Ovary (tissue), 7 donors: ENCODE measurements at regions not wholly inside any gene's neighbourhood (a gene's known extent, or its start where the extent isn't known, plus 50 kb on each side); places are given as distances from the start of the nearest gene placed in this dataset.

ENCODE experiments used
- DNase-seq, 5 donors: peaks; one replicate each; pipeline ENCODE4 v3.0.0-alpha.2; 2019 to 2020
- H3K27ac ChIP-seq, 2 donors: fragments of 200-600 bp; one replicate each; pipeline versions ENCODE4 v1.5.1 to v1.8.0; 2019 to 2022
- H3K27me3 ChIP-seq: fragments of 200-600 bp; one replicate; pipeline ENCODE4 v1.8.0; 2022
- H3K36me3 ChIP-seq: fragments of 200-600 bp; sonication (generic); one replicate; pipeline ENCODE4 v1.5.1; 2019
- H3K4me1 ChIP-seq: one replicate; pipeline ENCODE4 v1.8.1; 2013; ENCODE audit warnings: mild to moderate bottlenecking, moderate library complexity; ENCODE audit not compliant: insufficient read depth
- H3K4me3 ChIP-seq: fragments of 200-600 bp; sonication (generic); one replicate; pipeline ENCODE4 v1.5.1; 2017
- H3K9me3 ChIP-seq, 2 donors: fragments of 200-600 bp in 1 of 2; sonication (generic) in 1 of 2; one replicate each; pipeline versions ENCODE4 v1.5.1 to v1.8.1; 2013 to 2019; ENCODE audit warnings: mild to moderate bottlenecking in 1 of 2, moderate library complexity in 1 of 2
- EP300 ChIP-seq: sonication (generic); formaldehyde crosslinking; IDR thresholded peaks from one replicate; pipeline ENCODE4 v1.6.1; 2017; ENCODE audit warnings: antibody characterized with exemption
- POLR2A ChIP-seq: fragments of 450-650 bp; IDR thresholded peaks from one replicate; pipeline ENCODE4 v1.6.1; 2017; ENCODE audit warnings: antibody characterized with exemption, mild to moderate bottlenecking, moderate library complexity
- WGBS, 3 donors: extraction: QIAGEN DNeasy Blood & Tissue Kit in 1 of 3; methylation state at CpG; one replicate each; pipeline versions ENCODE4 v1.1.5 to v1.1.7; 2013 to 2017; 5-methylcytosine and 5-hydroxymethylcytosine counted together
- intact Hi-C, 4 donors: fragments of 100-400 bp; cut with DNase I; formaldehyde crosslinking; loops; one replicate each; pipeline versions ENCODE4 v1.11.0 to v1.15.1; 2022 to 2023
- TF ChIP-seq, protein P1 (sequence below), 3 donors: fragments of 450-650 bp in 2 of 3; fragments of 200-600 bp in 1 of 3; IDR thresholded peaks; one replicate each; pipeline versions ENCODE4 v1.5.1 to v1.8.0; 2016 to 2022; ENCODE audit warnings: antibody characterized with exemption in 3 of 3, mild to moderate bottlenecking in 1 of 3
- donor health status: DM: no; HTN: no; CAD: no; lungs with moderate emphysema.
- donor health status: DM: no; HTN: no; CAD: no.
- donor health status: Bipolar disorder and iron deficiency.
- donor health status: DM: no; HTN: no; CAD: no.
- donor health status: DM: yes; HTN: yes; CAD: no.

DNA sequence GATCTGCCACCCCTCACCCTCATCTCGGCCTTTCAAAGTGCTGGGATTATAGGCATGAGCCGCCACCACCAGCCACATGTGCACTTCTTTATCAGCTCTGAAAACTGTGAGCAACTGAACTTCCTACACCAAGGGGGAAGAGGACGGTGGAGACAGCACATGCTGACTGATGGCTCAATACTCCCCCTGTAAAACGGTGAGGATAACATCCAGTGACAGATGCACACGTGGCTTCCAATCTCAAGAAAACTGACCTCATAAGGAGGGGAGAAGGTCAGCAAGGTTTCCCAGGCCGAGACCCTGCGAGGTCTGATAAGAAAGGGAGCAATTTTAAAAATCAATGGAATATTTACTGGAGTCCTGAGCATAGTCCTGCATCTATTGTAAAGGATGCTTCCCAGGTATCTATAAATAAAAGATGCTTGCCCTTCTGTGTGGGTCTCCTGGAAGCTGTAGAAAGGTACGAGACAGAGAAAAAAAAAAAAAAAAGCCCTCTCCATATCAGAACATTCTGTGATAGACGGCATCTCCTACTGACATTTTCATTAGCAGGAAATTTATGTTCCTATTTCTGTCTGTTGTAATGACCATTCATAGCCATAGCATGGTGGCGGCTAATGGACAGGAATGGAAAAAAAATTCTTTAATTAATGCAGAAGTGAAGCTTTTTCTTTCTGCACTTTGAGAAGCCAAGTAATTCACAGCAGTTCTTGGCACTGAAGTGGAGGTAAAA lies 385.1 kb downstream of the ZNF536 start:
- no peaks in the 10 kb centered on the region for H3K27me3 ChIP-seq
- H3K4me1 ChIP-seq: no peaks in the 10 kb centered on the region
- no peak overlapping the region for H3K4me3 ChIP-seq
- H3K9me3 ChIP-seq: no peaks in the 10 kb centered on the region
- TF ChIP-seq POLR2A (no peak), EP300 (no peak)
- TF ChIP-seq, protein P1, sequence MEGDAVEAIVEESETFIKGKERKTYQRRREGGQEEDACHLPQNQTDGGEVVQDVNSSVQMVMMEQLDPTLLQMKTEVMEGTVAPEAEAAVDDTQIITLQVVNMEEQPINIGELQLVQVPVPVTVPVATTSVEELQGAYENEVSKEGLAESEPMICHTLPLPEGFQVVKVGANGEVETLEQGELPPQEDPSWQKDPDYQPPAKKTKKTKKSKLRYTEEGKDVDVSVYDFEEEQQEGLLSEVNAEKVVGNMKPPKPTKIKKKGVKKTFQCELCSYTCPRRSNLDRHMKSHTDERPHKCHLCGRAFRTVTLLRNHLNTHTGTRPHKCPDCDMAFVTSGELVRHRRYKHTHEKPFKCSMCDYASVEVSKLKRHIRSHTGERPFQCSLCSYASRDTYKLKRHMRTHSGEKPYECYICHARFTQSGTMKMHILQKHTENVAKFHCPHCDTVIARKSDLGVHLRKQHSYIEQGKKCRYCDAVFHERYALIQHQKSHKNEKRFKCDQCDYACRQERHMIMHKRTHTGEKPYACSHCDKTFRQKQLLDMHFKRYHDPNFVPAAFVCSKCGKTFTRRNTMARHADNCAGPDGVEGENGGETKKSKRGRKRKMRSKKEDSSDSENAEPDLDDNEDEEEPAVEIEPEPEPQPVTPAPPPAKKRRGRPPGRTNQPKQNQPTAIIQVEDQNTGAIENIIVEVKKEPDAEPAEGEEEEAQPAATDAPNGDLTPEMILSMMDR (IDR thresholded peaks at IDR 0.05): no peak
- no peak for DNase-seq
- whole genome bisulfite sequencing, 3 donors: 56 to 64% (median 63%) methylated on average over 10 of the region's 10 CpGs
- no peaks in the 10 kb centered on the region for H3K36me3 ChIP-seq
- intact Hi-C loops: no loop called here
- no peak overlapping the region for H3K27ac ChIP-seq

DNA sequence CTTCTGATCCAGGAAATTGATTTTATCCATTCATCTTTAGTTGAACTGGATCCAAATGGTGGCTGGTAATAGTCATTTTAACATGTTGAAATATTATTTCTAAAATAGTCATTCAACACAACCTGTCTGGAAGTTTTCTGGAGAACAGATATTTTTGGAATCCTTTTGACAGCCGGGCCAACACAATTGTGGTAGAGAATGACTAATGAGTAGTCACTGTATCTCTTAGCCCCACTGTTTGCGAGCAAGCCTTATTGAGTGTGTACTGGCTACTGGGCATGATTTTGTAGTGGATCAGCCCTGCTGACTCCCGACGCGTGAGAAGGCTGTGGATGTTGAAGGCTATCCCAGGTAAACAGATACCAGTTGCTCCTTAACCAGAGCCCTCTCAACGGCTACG lies 383.4 kb downstream of the ZNF536 start:
- Histone ChIP-seq H3K36me3 (no peaks in the 10 kb centered on the region), H3K27me3 (no peaks in the 10 kb centered on the region), H3K27ac (no peak overlapping the region), H3K9me3 (no peaks in the 10 kb centered on the region), H3K4me3 (no peak overlapping the region), H3K4me1 (no peaks in the 10 kb centered on the region)
- TF ChIP-seq EP300: no peak
- TF ChIP-seq POLR2A: no peak
- TF ChIP-seq, protein P1 (IDR thresholded peaks at IDR 0.05): no peak
- intact Hi-C loops: no loop called here
- WGBS, 3 donors: 91 to 94% (median 92%) methylated on average over 7 of the region's 7 CpGs
- DNase-seq: no peak

DNA sequence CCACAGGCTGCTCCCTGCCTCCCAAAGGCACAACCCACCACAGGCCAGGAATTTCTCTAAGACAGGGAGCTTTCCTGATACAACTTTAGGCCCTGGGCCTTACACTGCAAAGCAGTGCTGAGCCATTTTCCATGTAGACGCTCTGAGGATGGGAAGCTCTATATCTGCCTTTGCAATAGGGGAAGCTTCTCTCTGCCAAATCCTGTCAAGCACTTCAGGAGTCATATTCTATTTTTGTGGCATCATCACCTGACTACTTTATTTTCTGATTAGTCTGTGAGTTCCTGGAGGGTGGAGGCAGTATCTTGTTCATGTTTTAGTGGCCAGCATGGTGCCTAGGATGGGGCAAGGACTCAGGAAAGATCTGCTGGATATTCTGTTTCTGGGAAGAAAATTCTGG lies 382.0 kb downstream of the ZNF536 start:
- WGBS, 3 donors: 78 to 94% (median 83%) methylated on average over 1 of the region's 1 CpG
- H3K27ac ChIP-seq: no peak overlapping the region
- no peaks in the 10 kb centered on the region for H3K36me3 ChIP-seq
- no peaks in the 10 kb centered on the region for H3K9me3 ChIP-seq
- H3K4me3 ChIP-seq: no peak overlapping the region
- H3K27me3 ChIP-seq: no peaks in the 10 kb centered on the region
- DNase-seq: no peak
- no peaks in the 10 kb centered on the region for H3K4me1 ChIP-seq
- TF ChIP-seq POLR2A: no peak
- TF ChIP-seq EP300: no peak
- TF ChIP-seq, protein P1 (IDR thresholded peaks at IDR 0.05): no peak
- intact Hi-C loops: no loop called here

DNA sequence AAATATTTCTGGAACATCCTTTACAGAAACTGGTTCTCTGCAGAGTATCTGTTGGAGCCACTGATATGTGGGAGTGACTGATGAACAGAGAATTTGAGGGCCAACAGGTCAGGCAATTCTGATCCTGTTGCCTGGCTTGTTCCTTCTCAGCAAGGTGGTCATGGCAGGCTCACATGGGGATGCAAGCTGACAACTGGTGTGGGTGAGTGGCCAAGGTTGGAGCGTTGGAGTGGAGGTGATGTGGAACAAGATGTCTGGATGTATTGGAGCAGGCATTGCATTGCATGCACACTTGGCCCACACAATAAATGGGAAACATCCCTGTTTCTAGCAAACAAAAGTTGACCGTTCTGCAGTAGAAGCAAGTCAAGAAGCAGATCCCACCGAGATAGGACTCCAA lies 380.7 kb downstream of the ZNF536 start:
- H3K27me3 ChIP-seq: no peaks in the 10 kb centered on the region
- no peak overlapping the region for H3K27ac ChIP-seq
- DNase-seq: no peak
- no peaks in the 10 kb centered on the region for H3K4me1 ChIP-seq
- H3K9me3 ChIP-seq: no peaks in the 10 kb centered on the region
- H3K36me3 ChIP-seq: no peaks in the 10 kb centered on the region
- TF ChIP-seq EP300: no peak
- TF ChIP-seq, protein P1 (IDR thresholded peaks at IDR 0.05): no peak
- TF ChIP-seq POLR2A: no peak
- 89 to 94% (median 90%) methylated on average over 3 of the region's 3 CpGs for WGBS, 3 donors
- intact Hi-C loops: no loop called here
- no peak overlapping the region for H3K4me3 ChIP-seq
